ENCODE measurements at regions not wholly inside any gene's neighbourhood (a gene's known extent, or its start where the extent isn't known, plus 50 kb on each side); places are given as distances from the start of the nearest gene placed in this dataset.
"Not testable (repeated sequence)": the region's sequence is repeated elsewhere in the genome, so short reads cannot be mapped to it uniquely, and the experiment has no call there.

DNA sequence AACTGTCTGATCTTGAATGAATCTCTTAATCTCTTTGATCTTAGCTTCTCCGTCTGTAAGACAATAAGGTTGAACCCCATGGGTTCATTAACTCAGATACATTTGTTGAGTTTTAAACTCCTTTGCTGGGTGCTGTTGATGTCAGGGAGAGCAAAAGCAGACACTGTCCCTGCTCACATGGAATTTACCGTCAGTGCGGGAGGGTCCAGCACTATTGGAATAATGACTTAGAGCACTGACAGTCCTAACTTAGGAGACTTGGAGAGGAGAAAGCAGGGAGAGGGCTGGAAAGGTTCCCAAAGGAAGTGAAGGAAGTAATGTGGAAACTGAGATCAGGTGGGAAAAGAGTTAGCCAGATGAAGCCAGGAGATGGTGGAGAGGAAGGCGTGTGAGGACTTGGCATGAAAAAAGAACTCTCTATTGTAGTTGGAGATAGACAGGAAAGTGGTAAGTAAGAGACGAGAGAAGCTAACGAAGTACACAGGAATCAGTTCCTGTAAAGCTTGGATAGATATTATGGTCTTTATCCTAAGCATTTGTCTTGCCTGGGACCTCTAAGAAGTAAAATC lies 141.4 kb upstream of the SERTAD2 start:
- no peak for DNase-seq (ENCODE audit: low spot score)

DNA sequence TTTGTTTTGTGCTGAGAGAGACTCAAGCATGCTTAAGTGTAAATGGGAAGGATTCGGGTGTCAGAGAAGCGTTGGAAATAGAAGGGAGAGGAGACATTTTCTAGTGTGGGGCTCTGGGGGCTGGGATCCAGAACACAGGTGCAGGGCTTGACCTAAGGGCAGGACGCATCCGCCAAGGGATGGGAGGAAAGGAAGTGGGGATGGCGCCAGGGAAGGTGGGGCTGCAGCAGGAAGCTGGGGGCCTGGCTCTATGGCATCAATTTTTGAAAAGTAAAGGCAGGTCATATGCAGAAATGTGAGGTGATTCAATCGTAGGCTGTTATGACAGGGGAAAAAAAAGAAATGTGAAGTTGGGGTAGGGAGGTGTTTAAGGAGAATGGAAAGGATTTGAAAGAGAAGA lies 143.2 kb upstream of the SERTAD2 start:
- no peak for DNase-seq (ENCODE audit: low spot score)

DNA sequence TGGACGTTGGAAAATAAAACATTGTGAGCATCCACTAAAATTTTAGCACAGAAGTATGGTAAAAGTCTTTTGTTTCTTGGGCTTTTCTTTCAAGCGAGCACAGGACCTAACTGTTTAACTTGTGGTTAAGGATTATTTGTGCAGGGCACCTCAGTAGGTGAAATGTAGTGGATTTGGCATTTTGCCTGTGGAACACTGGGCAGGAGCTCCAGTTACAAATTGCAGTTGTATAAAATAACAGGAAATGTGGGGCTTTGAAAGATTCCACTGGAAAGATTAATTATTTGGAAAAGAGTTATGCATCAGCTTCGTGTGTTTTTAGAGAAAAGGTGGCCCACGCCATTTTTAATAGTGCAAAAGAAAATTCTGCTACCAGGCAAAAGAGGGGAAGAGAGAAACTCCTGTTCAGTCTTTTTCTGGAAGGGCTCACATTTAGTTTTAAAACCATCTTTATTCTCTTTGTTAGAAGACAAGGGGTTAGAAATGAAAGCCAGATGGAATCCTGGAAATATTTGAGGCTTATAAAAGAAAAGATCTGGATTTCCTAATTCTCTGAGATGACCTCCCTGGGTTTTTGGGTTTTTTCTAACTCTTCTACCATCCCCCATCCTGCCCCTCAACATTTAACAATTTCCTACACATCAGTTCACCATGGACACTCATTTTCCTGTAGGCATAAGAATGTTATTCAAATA lies 144.3 kb upstream of the SERTAD2 start:
- DNase-seq (ENCODE audit: low spot score), result no peak

DNA sequence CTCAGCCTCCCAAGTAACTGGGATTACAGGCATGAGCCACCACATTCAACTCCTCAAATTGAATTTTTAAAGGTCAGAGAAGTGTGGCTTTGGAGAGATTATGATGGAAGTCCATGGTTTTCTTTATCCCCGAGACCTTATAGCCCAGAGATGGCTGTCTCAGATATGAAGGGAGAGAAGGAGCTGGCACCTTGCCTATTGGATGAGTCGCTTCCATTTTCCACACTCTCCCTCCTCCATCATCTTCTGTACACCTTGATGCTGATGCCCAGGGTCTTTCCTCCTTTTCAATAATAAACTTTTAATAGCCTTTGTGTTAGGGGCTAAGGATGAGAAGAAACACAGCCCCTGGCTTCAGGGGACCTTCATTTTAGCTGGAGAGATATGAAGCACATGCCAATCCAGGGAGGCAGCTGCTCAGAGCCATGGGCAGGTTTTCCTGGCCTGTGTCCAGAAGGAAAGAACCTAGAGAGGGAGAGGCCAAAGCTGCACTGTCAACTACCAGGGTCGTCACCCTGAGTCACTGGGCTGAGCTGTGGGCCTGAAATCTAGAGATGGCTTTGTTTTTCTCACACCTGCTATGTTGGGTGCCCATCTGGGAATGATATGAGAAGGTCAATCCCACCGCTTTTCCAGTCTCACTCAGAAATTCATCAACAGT lies 146.0 kb upstream of the SERTAD2 start:
- DNase-seq (ENCODE audit: low spot score), result no peak

DNA sequence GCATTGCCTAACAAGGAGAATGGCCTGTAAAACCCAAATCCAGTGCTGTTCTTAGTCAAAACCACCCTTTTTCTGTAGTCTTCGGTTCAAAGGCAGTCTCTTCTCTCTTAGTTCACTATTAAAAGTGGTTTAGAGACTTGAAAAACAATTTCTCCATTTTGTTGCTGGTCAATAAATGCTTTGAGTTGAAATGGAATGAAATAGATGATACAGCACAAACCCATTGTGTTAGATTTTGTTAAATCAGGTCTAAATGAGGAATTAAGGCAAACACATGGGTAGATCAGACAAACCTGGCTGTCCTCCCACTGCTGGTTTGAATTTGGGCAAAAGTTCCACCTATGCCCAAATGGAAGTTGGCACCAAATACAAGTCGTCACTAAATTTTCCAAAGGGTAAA lies 150.1 kb upstream of the SERTAD2 start:
- no peak for DNase-seq (ENCODE audit: low spot score)

DNA sequence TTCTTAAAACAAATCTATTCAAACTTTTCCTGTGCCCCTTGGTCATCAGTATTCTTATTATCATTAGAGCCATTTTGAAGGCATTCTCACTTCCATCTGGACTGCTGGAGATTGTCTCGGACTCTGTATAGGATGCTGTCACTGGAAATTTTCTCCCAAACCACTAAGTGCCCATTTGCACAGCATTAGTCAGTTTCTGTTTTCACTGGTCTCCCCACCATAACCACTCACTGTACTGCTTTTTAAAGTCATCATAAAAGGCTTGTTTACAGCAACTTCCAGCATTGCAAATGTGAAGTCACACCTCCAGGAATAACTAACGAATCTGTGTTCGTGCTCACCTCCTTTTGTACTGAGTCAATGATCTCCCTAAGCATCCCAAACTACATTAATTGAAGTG lies 150.9 kb upstream of the SERTAD2 start:
- no peak for DNase-seq (ENCODE audit: low spot score)

DNA sequence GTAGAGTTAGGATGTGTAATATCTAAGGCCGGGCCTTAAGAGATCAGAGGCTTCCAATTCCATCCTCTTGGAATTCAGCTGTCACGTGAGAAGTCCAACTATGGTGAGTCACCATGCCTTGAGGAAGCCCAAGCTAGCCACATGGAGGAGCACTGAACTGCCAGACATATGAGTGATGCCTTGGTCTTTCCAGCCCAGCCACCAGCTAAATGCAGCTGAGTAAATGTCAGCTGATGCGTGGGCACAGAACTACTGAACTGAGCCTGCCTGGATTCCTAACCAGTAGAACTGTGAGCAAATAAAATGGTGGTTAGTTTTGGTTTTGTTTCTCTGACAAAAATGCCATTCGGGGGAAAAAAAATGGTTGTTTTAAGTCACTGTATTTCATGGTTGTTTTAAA lies 153.7 kb upstream of the SERTAD2 start:
- DNase-seq (ENCODE audit: low spot score), result no peak

DNA sequence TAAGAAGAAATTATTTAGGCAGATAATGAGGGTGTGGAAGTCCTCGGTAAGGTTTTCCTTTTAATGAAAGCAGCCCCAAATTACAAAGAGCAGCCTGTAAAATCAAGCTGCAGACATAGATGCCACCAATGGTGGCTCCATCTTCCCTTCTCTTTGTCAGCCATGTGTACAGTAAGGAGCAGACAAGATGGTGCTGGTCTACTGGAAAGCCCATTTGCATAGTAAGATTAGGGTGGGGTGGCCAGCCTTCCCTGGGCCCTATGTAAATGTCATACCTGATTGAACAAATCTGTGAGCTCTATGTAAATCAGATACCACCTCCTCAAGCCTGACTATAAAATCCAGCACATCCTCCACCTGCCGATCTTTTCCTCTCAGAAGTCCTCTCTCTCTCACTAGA lies 154.4 kb upstream of the SERTAD2 start:
- peak; percentile 15 for DNase-seq (ENCODE audit: low spot score)

DNA sequence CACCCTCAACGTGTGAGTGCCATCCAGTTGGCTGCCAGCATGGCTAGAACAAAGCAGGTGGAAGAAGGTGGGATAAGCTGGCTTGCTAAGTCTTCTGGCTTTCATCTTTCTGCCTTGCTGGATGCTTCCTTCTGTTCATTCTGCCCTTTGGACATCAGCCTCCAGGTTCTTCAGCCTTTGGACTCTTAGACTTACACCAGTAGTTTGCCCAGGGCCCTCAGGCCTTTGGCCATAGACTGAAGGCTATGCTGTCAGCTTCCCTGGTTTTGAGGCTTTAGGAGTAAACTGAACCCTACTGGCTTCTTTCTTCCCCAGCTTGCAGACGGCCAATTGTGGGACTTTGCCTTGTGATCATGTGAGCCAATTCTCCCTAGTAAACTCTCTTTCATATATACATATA lies 155.0 kb upstream of the SERTAD2 start:
- no peak for DNase-seq (ENCODE audit: low spot score)

DNA sequence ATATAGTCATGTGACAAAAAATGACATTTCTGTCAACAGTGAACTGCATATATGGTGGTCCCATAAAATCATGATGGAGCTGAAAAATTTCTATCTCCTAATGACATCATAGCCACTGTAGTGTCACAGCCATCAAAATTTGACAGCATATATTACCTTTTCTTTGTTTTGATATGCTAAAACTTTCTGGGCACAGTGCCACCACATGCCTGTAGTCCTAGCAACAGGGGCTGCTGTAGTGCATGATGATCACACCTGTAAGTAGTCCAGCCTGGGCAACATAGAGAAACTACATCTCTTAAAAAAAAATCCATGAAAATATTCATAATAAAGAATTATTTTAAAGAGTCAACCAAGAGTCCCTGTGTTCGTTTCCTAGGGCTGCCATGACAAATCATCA lies 155.5 kb upstream of the SERTAD2 start:
- DNase-seq (ENCODE audit: low spot score), result no peak

DNA sequence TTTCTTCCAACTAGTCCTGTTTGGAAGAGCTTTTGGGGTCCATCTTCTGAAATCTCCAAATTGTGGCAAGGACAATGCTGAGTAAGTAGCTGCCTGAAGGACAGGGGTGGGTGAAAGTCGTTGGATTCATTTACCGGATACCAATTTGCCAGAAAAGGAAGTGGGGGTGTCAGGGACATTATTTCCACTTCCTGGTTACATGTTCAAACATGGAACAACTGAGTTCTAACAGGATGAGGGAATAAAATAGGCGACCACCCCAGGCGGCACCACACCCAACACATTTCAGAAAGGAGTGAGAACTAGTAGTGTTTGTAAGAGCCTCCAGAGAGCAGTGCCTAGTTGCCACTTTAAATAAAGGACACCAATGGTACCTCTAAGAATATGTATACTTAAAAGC lies 158.6 kb upstream of the SERTAD2 start:
- DNase-seq (ENCODE audit: low spot score), result no peak

DNA sequence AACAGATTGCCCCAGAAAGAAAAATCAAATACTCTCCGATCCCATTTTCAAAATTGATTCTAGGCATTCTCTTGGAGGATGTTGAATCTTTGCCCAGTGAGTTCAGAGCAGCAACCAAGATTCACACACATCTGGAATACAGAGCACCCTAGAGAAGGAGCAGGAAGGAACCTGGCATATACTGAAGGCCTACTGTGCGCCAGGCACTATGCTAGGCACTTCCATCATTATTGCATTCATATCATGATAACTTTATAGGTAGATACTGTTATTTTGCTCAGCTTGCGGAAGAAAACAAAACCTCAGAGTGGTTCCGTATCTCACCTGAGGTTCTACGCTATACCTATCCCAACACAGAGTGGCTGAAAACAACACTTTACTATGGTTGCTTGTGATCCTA lies 160.3 kb upstream of the SERTAD2 start:
- no peak for DNase-seq (ENCODE audit: low spot score)

DNA sequence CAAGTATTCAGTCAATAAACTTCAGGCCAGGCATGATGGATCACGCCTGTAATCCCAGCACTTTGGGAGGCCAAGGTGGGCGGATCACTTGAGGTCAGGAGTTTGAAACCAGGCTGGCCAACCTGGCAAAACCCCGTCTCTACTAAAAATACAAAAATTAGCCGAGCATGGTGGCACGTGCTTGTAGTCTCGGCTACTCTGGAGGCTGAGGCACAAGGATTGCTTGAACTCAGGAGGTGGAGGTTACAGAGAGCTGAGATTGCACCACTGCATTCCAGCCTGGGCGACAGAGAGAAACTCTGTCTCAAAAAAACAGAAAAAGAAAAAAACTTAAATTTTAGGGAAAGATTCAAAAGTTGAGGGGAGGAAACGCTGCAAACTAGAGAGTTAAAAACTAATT lies 162.8 kb upstream of the SERTAD2 start:
- DNase-seq (ENCODE audit: low spot score), result not testable (repeated sequence)

DNA sequence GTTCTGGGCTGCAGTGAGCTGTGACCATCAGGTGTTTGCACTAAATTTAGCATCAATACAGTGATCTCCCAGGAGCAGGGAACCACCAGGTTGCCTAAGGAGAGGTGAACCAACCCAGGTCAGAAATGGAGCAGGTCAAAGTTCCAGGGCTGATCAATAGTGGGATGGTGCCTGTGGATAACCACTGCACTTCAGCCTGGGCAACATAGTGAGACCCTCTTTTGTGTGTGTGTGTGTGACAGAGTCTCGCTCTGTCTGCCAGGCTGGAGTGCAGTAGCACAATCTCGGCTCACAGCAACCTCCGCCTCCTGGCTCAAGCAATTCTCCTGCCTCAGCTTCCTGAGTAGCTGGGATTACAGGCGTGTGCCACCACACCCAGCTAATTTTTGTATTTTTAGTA lies 163.7 kb upstream of the SERTAD2 start:
- no peak for DNase-seq (ENCODE audit: low spot score)

DNA sequence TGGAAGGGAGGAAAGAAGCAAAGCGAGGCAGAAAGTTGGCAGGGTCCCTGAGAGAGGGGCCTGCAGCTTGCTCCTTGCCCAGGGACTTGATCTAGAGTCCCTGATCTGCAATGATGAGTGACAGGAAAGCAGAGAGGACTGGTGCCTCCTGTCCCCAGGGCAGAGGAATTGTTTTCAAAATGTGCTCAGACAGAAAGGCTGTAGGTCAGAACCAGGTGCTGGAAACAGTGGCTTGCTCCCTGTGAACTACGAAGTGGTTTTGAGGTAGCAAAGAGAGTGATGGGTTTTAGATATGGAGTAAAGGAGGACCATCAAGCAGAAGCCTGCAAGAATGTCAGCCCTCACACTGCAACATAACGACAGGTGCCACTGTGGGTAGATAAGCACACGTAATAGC lies 164.9 kb upstream of the SERTAD2 start:
- DNase-seq (ENCODE audit: low spot score), result no peak

DNA sequence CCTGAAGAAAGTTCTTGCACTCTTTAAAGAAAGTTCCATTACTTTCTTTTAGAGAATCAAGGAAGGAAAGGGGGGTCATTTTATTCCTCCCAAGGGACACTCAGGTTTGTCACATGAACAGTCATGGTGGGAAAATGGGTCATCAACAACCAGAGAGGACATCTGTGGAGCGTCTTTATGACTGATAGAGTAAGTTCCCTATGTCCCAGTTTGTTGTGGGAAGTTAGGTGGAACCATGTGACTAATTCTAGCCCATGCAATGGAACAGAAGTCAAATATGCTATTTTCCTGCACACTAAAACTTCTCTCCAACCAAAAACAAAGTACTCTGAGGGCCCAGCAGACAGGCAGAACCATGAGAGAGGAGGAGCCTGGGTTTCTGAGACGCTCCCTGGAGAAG lies 165.6 kb upstream of the SERTAD2 start:
- DNase-seq (ENCODE audit: low spot score), result no peak

DNA sequence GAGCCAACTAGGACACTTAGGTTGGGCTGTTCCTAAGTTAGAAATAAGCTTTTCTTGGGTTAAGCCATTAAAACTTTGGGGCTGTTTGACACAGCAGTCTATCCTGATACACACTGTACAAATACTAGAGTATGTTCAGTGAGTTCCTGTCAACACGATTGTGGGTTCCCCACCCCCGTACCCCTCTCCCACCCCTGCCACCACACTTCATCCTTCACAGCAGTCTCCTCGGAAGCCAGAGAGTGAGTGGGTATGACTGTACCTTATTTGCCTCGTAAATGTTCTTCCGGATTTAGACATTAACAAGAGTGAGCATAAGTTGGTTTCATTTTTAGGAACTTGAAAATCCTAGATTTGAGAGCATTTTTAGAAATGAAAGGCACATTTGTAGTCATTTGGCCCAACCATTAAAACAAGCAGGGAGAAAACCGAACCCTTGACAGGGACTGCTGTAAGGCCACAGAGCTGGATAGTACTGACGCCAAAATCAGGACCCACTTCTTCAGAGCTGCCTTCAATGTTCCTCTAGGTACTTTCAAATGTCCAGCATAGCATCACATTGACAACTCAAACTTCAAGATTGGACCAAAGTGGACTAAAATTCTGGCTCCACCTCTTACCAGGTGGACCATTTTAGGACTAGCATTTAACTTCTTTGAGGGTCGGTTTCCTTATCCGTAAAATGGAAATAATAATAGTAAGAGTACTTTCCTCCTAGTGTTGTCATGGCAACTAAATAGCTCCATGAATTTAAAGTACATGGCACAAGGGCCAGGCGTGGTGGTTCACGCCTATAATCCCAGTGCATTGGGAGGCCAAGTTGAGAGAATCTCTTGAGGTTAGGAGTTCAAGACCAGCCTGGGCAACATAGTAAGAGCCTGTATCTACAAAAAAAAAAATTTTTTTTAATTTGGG lies 166.3 kb upstream of the SERTAD2 start:
- peak; percentile 32 for DNase-seq (ENCODE audit: low spot score)

DNA sequence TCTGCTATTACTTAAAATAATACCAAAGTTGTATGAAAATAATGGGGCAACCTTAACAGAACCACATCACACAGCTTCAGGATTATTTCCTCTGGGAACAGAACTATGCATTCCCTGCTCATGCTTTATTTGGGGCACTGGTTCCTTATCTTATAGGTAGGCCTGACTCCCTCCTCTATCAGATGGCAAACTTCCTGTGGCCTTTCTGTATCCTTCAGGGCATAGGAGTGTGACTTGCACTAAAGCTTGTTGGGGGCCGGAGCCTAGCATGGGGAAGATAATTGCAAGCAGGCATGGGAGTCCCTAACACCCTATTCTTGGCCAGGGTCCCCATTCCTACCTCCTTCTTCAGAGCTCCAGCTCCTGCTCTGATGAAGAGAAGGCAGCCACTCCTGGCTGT lies 167.2 kb upstream of the SERTAD2 start:
- DNase-seq (ENCODE audit: low spot score), result no peak

DNA sequence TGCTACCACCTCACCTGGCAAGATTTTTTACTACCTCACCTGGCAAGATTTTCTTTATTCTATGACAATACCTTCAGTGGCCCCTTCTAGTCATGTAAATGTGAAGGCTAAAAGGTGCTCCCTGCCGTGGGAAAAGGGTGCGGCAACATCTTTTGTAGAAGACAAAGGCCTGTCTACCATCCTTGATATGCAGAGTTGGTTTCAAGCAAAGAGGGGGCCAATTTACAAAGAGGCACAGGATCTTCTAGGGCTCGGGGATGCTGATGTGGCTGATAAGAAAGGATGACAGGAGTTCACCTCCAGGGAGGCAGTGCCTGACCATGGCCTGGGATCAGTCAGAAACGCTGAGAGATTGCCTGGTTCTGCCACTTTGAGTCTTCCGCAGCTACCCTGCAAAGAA lies 165.4 kb upstream of the SLC1A4 start:
- DNase-seq (ENCODE audit: low spot score), result no peak

DNA sequence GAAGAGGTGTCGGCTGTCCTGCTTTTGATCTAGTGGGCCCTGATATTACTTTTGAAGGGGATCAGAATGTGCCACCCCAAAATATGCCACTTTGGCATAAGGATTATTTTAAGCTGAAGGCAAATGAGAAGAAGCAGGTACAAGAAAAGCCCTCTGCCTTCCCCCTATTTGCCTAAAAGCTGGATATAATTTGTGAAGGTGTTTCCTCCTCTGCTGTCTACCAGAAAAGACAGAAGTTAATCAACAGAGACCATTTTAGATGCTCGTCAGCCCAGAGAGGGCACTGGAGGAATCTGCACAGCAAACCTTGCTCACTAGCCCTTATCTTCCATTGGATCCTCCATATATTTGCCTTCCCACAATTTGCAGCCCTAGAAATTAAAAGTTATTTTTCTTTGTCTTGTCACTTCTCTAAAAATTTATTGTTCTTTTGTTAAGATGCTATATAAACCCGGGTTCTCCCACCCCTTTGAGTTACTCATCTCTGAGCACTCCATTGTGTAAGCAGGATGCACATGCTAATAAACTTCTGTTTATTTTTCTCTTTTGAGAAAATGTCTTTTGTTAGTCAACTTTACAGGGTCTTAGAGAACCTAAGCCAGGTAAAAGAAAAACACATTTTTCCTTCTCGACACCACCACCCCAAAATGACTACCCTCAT lies 163.2 kb upstream of the SLC1A4 start:
- no peak for DNase-seq (ENCODE audit: low spot score)

DNA sequence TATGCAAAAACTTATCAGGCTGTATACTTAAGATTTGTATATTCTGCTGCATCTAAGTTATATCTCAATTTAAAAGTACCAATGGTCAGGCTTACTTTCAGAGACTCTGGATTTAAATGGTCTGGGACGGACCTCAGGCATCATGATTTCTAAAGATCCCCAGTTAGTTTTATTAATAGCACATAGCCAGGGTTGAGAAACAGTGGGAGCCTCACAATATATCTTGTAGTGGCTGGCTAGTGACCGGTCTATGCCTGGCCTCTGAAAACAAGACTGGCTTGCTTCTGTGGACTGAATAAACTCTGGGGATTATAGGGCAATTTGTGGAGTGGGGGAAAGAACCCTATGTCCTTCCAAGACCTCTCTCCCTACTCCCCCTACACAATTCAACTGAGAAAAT lies 162.5 kb upstream of the SLC1A4 start:
- DNase-seq (ENCODE audit: low spot score), result no peak

DNA sequence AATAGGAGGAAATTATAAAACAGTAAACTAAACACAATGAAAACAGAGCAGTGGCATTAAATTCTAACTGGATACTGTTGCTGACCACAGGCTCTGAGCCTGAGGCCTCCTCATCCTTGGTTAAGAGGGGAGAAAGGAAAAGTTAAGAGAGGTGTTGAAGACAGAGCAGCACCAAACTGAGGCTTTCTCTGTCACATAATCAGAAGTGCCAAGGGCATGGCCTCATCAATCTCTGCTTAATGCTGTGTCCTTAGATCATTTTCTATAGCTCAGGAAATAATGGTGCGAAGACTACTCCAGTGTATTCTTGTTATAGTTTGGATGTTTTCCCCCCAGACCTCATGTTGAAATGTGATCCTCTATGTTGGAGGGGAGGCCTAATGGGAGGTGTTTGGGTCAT lies 160.9 kb upstream of the SLC1A4 start:
- no peak for DNase-seq (ENCODE audit: low spot score)
